Activated naive CD8-positive, alpha-beta T cell treated with anti-CD3 and anti-CD28 coated beads, Interleukin-2, amount 10 ng/mL, durations not matched to agents 7 days and 5 days (primary cell): ENCODE measurements at regions not wholly inside any gene's neighbourhood (a gene's known extent, or its start where the extent isn't known, plus 50 kb on each side); places are given as distances from the start of the nearest gene placed in this dataset.

ENCODE experiments used
- ATAC-seq: fragments of 150-1000 bp; cut with Tn5 transposase; one replicate; pipeline ENCODE4 v1.10.0; 2021; ENCODE audit warnings: low read depth, moderate library complexity
- POLR2A ChIA-PET: fragments of 350-600 bp; sonication (Branson Sonifier 250); formaldehyde crosslinking; loops from one replicate; lab custom pipeline; 2021; ENCODE audit warnings: antibody characterized with exemption; lab: Charles Lee
- DNase-seq: peaks from one replicate; pipeline ENCODE4 v3.0.0; 2021
- H3K27ac Mint-ChIP-seq: one replicate; pipeline ENCODE4 v1.8.0; 2022; ENCODE audit warnings: mild to moderate bottlenecking, mixed read lengths
- H3K27me3 Mint-ChIP-seq: one replicate; pipeline ENCODE4 v1.8.0; 2022; ENCODE audit warnings: mild to moderate bottlenecking, moderate library complexity, mixed read lengths
- H3K36me3 Mint-ChIP-seq: one replicate; pipeline ENCODE4 v1.8.0; 2021; ENCODE audit warnings: mild to moderate bottlenecking, mixed read lengths
- H3K4me1 Mint-ChIP-seq: one replicate; pipeline ENCODE4 v1.8.0; 2021; ENCODE audit warnings: mixed read lengths
- H3K4me3 Mint-ChIP-seq: one replicate; pipeline ENCODE4 v1.8.0; 2022; ENCODE audit warnings: mild to moderate bottlenecking, moderate library complexity, mixed read lengths
- H3K9me3 Mint-ChIP-seq: one replicate; pipeline ENCODE4 v1.8.0; 2021; ENCODE audit warnings: mixed read lengths

- Mint-ChIP-seq H3K27ac (no peak overlapping the region), H3K4me1 (no peaks in the 10 kb centered on the region), H3K36me3 (no peaks in the 10 kb centered on the region), H3K9me3 (no peaks in the 10 kb centered on the region), H3K27me3 (no peaks in the 10 kb centered on the region), H3K4me3 (no peak overlapping the region)
- ATAC-seq: no peak
- POLR2A ChIA-PET: no interaction called here
- DNase-seq: no peak
Measured at GRCh38 chrX:99800016-99800415, 610.1 kb downstream of the PCDH19 start.

- H3K9me3 Mint-ChIP-seq: no peaks in the 10 kb centered on the region
Measured at GRCh38 chrX:99798936-99799335, 611.1 kb downstream of the PCDH19 start.

GRCh38 chrX:99795495-99795894 is 614.6 kb downstream of the PCDH19 start:
- POLR2A ChIA-PET: no interaction called here
- no peaks in the 10 kb centered on the region for H3K36me3 Mint-ChIP-seq
- no peaks in the 10 kb centered on the region for H3K27me3 Mint-ChIP-seq

More at GRCh38 chrX:99798936-99799335, 611.1 kb downstream of the PCDH19 start:
- H3K27ac Mint-ChIP-seq: no peak overlapping the region
- H3K36me3 Mint-ChIP-seq: no peaks in the 10 kb centered on the region
- H3K4me1 Mint-ChIP-seq: no peaks in the 10 kb centered on the region
- H3K27me3 Mint-ChIP-seq: no peaks in the 10 kb centered on the region
- H3K4me3 Mint-ChIP-seq: no peak overlapping the region
- DNase-seq: no peak
- no peak for ATAC-seq
- POLR2A ChIA-PET: no interaction called here

GRCh38 chrX:99782516-99783040 is 627.5 kb downstream of the PCDH19 start:
- no peaks in the 10 kb centered on the region for H3K4me1 Mint-ChIP-seq
- POLR2A ChIA-PET: no interaction called here
- ATAC-seq (no peak), DNase-seq (no peak)
- H3K27me3 Mint-ChIP-seq: no peaks in the 10 kb centered on the region
- H3K27ac Mint-ChIP-seq: no peak overlapping the region
- H3K36me3 Mint-ChIP-seq: no peaks in the 10 kb centered on the region
- no peaks in the 10 kb centered on the region for H3K9me3 Mint-ChIP-seq
- H3K4me3 Mint-ChIP-seq: no peak overlapping the region

More at GRCh38 chrX:99795495-99795894, 614.6 kb downstream of the PCDH19 start:
- ATAC-seq: no peak
- DNase-seq: no peak
- Mint-ChIP-seq H3K4me1 (no peaks in the 10 kb centered on the region), H3K27ac (no peak overlapping the region), H3K9me3 (no peaks in the 10 kb centered on the region), H3K4me3 (no peak overlapping the region)

GRCh38 chrX:99777912-99778311 is 632.2 kb downstream of the PCDH19 start:
- no peaks in the 10 kb centered on the region for H3K9me3 Mint-ChIP-seq
- no peak overlapping the region for H3K4me3 Mint-ChIP-seq
- DNase-seq: no peak
- POLR2A ChIA-PET: no interaction called here
- no peak overlapping the region for H3K27ac Mint-ChIP-seq
- no peaks in the 10 kb centered on the region for H3K4me1 Mint-ChIP-seq
- H3K36me3 Mint-ChIP-seq: no peaks in the 10 kb centered on the region
- ATAC-seq: no peak
- H3K27me3 Mint-ChIP-seq: no peaks in the 10 kb centered on the region

GRCh38 chrX:99761731-99762130 is 648.3 kb downstream of the PCDH19 start:
- ATAC-seq: no peak
- H3K4me3 Mint-ChIP-seq: no peak overlapping the region

GRCh38 chrX:99752776-99753175 is 657.3 kb downstream of the PCDH19 start:
- H3K27me3 Mint-ChIP-seq: no peaks in the 10 kb centered on the region
- H3K4me3 Mint-ChIP-seq: no peak overlapping the region
- no peak overlapping the region for H3K27ac Mint-ChIP-seq
- ATAC-seq (no peak), DNase-seq (no peak)
- H3K4me1 Mint-ChIP-seq: no peaks in the 10 kb centered on the region
- POLR2A ChIA-PET: no interaction called here
- no peaks in the 10 kb centered on the region for H3K9me3 Mint-ChIP-seq
- H3K36me3 Mint-ChIP-seq: no peaks in the 10 kb centered on the region

More at GRCh38 chrX:99761731-99762130, 648.3 kb downstream of the PCDH19 start:
- no peak for DNase-seq
- H3K36me3 Mint-ChIP-seq: no peaks in the 10 kb centered on the region
- no peaks in the 10 kb centered on the region for H3K4me1 Mint-ChIP-seq
- peaks cover 2% of the 10 kb centered on the region for H3K9me3 Mint-ChIP-seq
- H3K27ac Mint-ChIP-seq: no peak overlapping the region
- POLR2A ChIA-PET: no interaction called here
- H3K27me3 Mint-ChIP-seq: no peaks in the 10 kb centered on the region

- H3K4me1 Mint-ChIP-seq: no peaks in the 10 kb centered on the region
- H3K4me3 Mint-ChIP-seq: no peak overlapping the region
- no peak overlapping the region for H3K27ac Mint-ChIP-seq
- H3K9me3 Mint-ChIP-seq: no peaks in the 10 kb centered on the region
- POLR2A ChIA-PET: no interaction called here
- H3K27me3 Mint-ChIP-seq: no peaks in the 10 kb centered on the region
- DNase-seq (no peak), ATAC-seq (no peak)
- H3K36me3 Mint-ChIP-seq: no peaks in the 10 kb centered on the region
Measured at GRCh38 chrX:99750721-99751120, 659.4 kb downstream of the PCDH19 start.

- Mint-ChIP-seq H3K27ac (no peak overlapping the region), H3K9me3 (no peaks in the 10 kb centered on the region), H3K4me1 (no peaks in the 10 kb centered on the region), H3K36me3 (no peaks in the 10 kb centered on the region), H3K4me3 (no peak overlapping the region), H3K27me3 (no peaks in the 10 kb centered on the region)
- no peak for ATAC-seq
- POLR2A ChIA-PET: no interaction called here
- DNase-seq: no peak
Measured at GRCh38 chrX:99722094-99722493, 688.0 kb downstream of the PCDH19 start.

- H3K27me3 Mint-ChIP-seq: no peaks in the 10 kb centered on the region
- no peak overlapping the region for H3K27ac Mint-ChIP-seq
- H3K9me3 Mint-ChIP-seq: no peaks in the 10 kb centered on the region
- ATAC-seq: no peak
- no peaks in the 10 kb centered on the region for H3K36me3 Mint-ChIP-seq
- no peak overlapping the region for H3K4me3 Mint-ChIP-seq
- POLR2A ChIA-PET: no interaction called here
- DNase-seq: no peak
- H3K4me1 Mint-ChIP-seq: no peaks in the 10 kb centered on the region
Measured at GRCh38 chrX:99719140-99719539, 690.9 kb downstream of the PCDH19 start.

- no peak overlapping the region for H3K27ac Mint-ChIP-seq
- no peaks in the 10 kb centered on the region for H3K9me3 Mint-ChIP-seq
- POLR2A ChIA-PET: no interaction called here
- DNase-seq (no peak), ATAC-seq (no peak)
- H3K4me1 Mint-ChIP-seq: no peaks in the 10 kb centered on the region
- no peak overlapping the region for H3K4me3 Mint-ChIP-seq
- no peaks in the 10 kb centered on the region for H3K36me3 Mint-ChIP-seq
- no peaks in the 10 kb centered on the region for H3K27me3 Mint-ChIP-seq
Measured at GRCh38 chrX:99717716-99718115, 692.4 kb downstream of the PCDH19 start.

- Mint-ChIP-seq H3K27ac (no peak overlapping the region), H3K9me3 (no peaks in the 10 kb centered on the region), H3K27me3 (no peaks in the 10 kb centered on the region), H3K4me3 (no peak overlapping the region), H3K36me3 (no peaks in the 10 kb centered on the region), H3K4me1 (no peaks in the 10 kb centered on the region)
- ATAC-seq (no peak), DNase-seq (no peak)
- POLR2A ChIA-PET: no interaction called here
Measured at GRCh38 chrX:99705701-99706100, 704.4 kb downstream of the PCDH19 start.

- H3K27ac Mint-ChIP-seq: no peak overlapping the region
- ATAC-seq (no peak), DNase-seq (no peak)
- no peaks in the 10 kb centered on the region for H3K36me3 Mint-ChIP-seq
- H3K4me1 Mint-ChIP-seq: no peaks in the 10 kb centered on the region
- H3K4me3 Mint-ChIP-seq: no peak overlapping the region
- no peaks in the 10 kb centered on the region for H3K27me3 Mint-ChIP-seq
- no peaks in the 10 kb centered on the region for H3K9me3 Mint-ChIP-seq
- POLR2A ChIA-PET: no interaction called here
Measured at GRCh38 chrX:99703473-99703872, 706.6 kb downstream of the PCDH19 start.

- no peak for DNase-seq
- Mint-ChIP-seq H3K27me3 (no peaks in the 10 kb centered on the region), H3K4me3 (no peak overlapping the region), H3K4me1 (no peaks in the 10 kb centered on the region), H3K36me3 (no peaks in the 10 kb centered on the region), H3K9me3 (no peaks in the 10 kb centered on the region), H3K27ac (no peak overlapping the region)
- POLR2A ChIA-PET: no interaction called here
- ATAC-seq: no peak
Measured at GRCh38 chrX:99698451-99698850, 711.6 kb downstream of the PCDH19 start.

- no peaks in the 10 kb centered on the region for H3K27me3 Mint-ChIP-seq
- POLR2A ChIA-PET: no interaction called here
- H3K27ac Mint-ChIP-seq: no peak overlapping the region
- no peaks in the 10 kb centered on the region for H3K9me3 Mint-ChIP-seq
- DNase-seq (no peak), ATAC-seq (no peak)
- no peaks in the 10 kb centered on the region for H3K4me1 Mint-ChIP-seq
- H3K4me3 Mint-ChIP-seq: no peak overlapping the region
- H3K36me3 Mint-ChIP-seq: no peaks in the 10 kb centered on the region
Measured at GRCh38 chrX:99663136-99663535, 746.9 kb downstream of the PCDH19 start.
